ENCODE measurements at regions not wholly inside any gene's neighbourhood (a gene's known extent, or its start where the extent isn't known, plus 50 kb on each side); places are given as distances from the start of the nearest gene placed in this dataset.

DNA sequence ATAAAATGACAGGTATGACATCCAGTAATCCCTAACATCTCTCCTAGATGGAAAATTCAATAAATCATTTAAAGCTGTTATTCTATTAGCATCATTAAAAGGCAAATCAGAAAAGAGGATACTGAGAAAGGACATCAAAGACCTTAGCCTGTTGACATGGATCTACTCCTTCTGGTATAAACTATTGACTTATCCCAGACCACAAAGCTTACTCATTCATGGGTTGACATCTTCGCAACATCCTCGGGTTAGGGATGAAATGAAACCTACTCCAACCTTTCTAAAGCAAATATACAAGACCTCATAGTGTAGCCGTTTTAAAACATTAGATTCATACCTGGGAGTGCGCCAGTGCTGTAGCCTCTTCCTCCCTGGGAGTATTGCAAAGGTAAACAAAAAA, 191.5 kb upstream of the BTG1 start:
- ChIA-PET POLR2A (no interaction called here), CTCF (interaction anchor here (1.2 kb wide), 1 partner anchor 191 kb away, joined by 3 read pairs; the partner anchor contains the start of gene BTG1)
- TF ChIP-seq CEBPB (IDR thresholded peaks at IDR 0.05) (no peak), FOSL2 (IDR thresholded peaks at IDR 0.05) (no peak), FOSL2 (CRISPR knock-in tag; IDR thresholded peaks at IDR 0.05) (no peak), EP300 (IDR thresholded peaks at IDR 0.05) (no peak), TFCP2L1 (CRISPR knock-in tag; IDR thresholded peaks at IDR 0.05) (no peak), MAFK (IDR thresholded peaks at IDR 0.05; ENCODE audit: partially characterized antibody) (no peak), HEYL (CRISPR knock-in tag; IDR thresholded peaks at IDR 0.05) (no peak), CBX8 (IDR thresholded peaks at IDR 0.05) (no peak), TP53 (CRISPR knock-in tag; IDR thresholded peaks at IDR 0.05) (no peak), HDAC2 (IDR thresholded peaks at IDR 0.05) (no peak), HOXB5 (CRISPR knock-in tag; IDR thresholded peaks at IDR 0.05) (no peak)
- H3K27ac ChIP-seq = no peak overlapping the region
- H3K4me3 ChIP-seq = no peak overlapping the region
- FAIRE-seq (no peak), DNase-seq (ENCODE audit: low read depth in 1 of 2, low spot score in 1 of 2) (no peak), ATAC-seq (no peak)
- H3K9me3 ChIP-seq = no peaks in the 10 kb centered on the region
- no peaks in the 10 kb centered on the region for H3K4me1 ChIP-seq
- H3K4me2 ChIP-seq = no peak overlapping the region
- 25% methylated on average over 4 of the region's 4 CpGs for WGBS (ENCODE audit: missing lambda C conversion rate)

- ChIA-PET POLR2A (no interaction called here), CTCF (interaction anchor here (1.2 kb wide), 1 partner anchor 191 kb away, joined by 3 read pairs; the partner anchor contains the start of gene BTG1)
- no peak overlapping the region for H3K4me3 ChIP-seq
- ATAC-seq (no peak), FAIRE-seq (no peak), DNase-seq (ENCODE audit: low read depth in 1 of 2, low spot score in 1 of 2) (no peak)
- H3K4me1 ChIP-seq = no peaks in the 10 kb centered on the region
- TF ChIP-seq SMC3 (IDR thresholded peaks at IDR 0.05) (no peak), FOSB (CRISPR knock-in tag; IDR thresholded peaks at IDR 0.05) (no peak), GATA3 (IDR thresholded peaks at IDR 0.05; ENCODE audit: borderline replicate concordance) (no peak), RARB (CRISPR knock-in tag; IDR thresholded peaks at IDR 0.05) (no peak), BCL3 (IDR thresholded peaks at IDR 0.05) (no peak), EHF (CRISPR knock-in tag; IDR thresholded peaks at IDR 0.05) (no peak), CBX2 (IDR thresholded peaks at IDR 0.05; ENCODE audit: borderline replicate concordance, low read depth) (no peak)
- H3K9me3 ChIP-seq = no peaks in the 10 kb centered on the region
- no peak overlapping the region for H3K4me2 ChIP-seq
- H3K27ac ChIP-seq = no peak overlapping the region
- WGBS (ENCODE audit: missing lambda C conversion rate) = 33% methylated on average over 2 of the region's 2 CpGs
Measured at GRCh38 chr12:92336641-92337040, 191.0 kb upstream of the BTG1 start.

DNA sequence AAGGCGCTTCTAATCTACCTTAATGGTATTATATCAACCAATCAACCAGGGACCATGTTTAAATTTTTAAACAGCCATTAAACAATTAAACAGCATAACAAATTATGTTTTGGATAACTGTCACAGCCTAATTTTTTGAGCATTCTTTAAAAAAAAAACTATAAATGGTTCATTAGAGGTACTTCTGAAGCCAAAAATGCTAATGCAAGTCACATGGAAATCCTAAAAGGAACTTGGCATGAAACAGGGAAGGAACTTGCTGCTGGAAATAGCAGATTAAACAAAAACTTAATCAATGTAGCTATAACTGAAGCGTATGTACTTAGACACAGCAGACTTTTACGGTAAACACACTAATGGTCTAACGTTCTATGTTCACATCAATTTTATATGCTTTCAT, 190.2 kb upstream of the BTG1 start:
- Histone ChIP-seq H3K4me3 (no peak overlapping the region), H3K4me2 (no peak overlapping the region), H3K9me3 (no peaks in the 10 kb centered on the region), H3K4me1 (no peaks in the 10 kb centered on the region), H3K27ac (no peak overlapping the region)
- no peak for ATAC-seq
- POLR2A ChIA-PET = no interaction called here
- DNase-seq (ENCODE audit: low read depth in 1 of 2, low spot score in 1 of 2) = no peak
- TF ChIP-seq FOXS1 (CRISPR knock-in tag; IDR thresholded peaks at IDR 0.05) = no peak
- no peak for TF ChIP-seq ZFP36 (IDR thresholded peaks at IDR 0.05; ENCODE audit: borderline replicate concordance, partially characterized antibody)
- TF ChIP-seq RNF2 (IDR thresholded peaks at IDR 0.05; ENCODE audit: borderline replicate concordance, low read depth) = no peak
- TF ChIP-seq POLR2A (IDR thresholded peaks at IDR 0.05; ENCODE audit: low read length) = no peak
- TF ChIP-seq RARB (CRISPR knock-in tag; IDR thresholded peaks at IDR 0.05) = no peak
- no peak for TF ChIP-seq CHD2 (IDR thresholded peaks at IDR 0.05; ENCODE audit: low read length, partially characterized antibody)
- TF ChIP-seq ZSCAN20 (CRISPR knock-in tag; IDR thresholded peaks at IDR 0.05) = no peak
- TF ChIP-seq, protein P1, sequence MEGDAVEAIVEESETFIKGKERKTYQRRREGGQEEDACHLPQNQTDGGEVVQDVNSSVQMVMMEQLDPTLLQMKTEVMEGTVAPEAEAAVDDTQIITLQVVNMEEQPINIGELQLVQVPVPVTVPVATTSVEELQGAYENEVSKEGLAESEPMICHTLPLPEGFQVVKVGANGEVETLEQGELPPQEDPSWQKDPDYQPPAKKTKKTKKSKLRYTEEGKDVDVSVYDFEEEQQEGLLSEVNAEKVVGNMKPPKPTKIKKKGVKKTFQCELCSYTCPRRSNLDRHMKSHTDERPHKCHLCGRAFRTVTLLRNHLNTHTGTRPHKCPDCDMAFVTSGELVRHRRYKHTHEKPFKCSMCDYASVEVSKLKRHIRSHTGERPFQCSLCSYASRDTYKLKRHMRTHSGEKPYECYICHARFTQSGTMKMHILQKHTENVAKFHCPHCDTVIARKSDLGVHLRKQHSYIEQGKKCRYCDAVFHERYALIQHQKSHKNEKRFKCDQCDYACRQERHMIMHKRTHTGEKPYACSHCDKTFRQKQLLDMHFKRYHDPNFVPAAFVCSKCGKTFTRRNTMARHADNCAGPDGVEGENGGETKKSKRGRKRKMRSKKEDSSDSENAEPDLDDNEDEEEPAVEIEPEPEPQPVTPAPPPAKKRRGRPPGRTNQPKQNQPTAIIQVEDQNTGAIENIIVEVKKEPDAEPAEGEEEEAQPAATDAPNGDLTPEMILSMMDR (IDR thresholded peaks at IDR 0.05) = no peak
- no peak for TF ChIP-seq CBX8 (IDR thresholded peaks at IDR 0.05)
- TF ChIP-seq KDM1A (IDR thresholded peaks at IDR 0.05; ENCODE audit: low read depth) = no peak
- no peak for TF ChIP-seq CHD4 (IDR thresholded peaks at IDR 0.05; ENCODE audit: borderline replicate concordance)
- TF ChIP-seq NFE2L2 (conservative IDR thresholded peaks at IDR 0.05; ENCODE audit: low read length) = no peak
- TF ChIP-seq POLR2AphosphoS2 (conservative IDR thresholded peaks at IDR 0.05; ENCODE audit: low read length) = no peak
- TF ChIP-seq RAD21 (conservative IDR thresholded peaks at IDR 0.05 in 1 of 2, IDR thresholded peaks at IDR 0.05 in 1 of 2) = no peak
- FAIRE-seq = no peak
- CTCF ChIA-PET = interaction anchor here (0.7 kb wide), 1 partner anchor 297 kb away, joined by 4 read pairs; no protein-coding TSS in a partner anchor
- 80% methylated on average over 4 of the region's 4 CpGs for WGBS (ENCODE audit: missing lambda C conversion rate)

All from A549 (cell line).